ENCODE measurements at regions not wholly inside any gene's neighbourhood (a gene's known extent, or its start where the extent isn't known, plus 50 kb on each side); places are given as distances from the start of the nearest gene placed in this dataset.

DNA sequence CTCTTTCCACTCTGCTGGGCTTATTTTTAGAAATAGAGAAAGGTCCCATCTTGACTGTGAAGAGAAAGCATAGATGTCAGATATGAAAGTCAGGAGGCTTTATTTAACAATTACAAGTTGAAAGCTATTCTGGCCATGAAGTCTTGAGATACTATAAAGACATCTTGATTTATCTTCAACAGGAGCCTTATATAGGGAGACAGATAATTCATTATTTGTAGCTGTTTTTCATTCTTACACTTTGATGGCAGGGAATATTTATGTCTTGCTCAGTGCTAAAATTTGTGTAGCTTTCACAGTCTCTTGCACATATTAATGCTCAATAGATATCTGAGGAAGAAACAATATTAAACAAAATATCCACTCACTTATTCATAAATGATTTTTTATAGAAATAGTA is 248.8 kb downstream of the C3orf38 start:
- TF ChIP-seq EZH2 (IDR thresholded peaks at IDR 0.05) = no peak
- no peak for TF ChIP-seq POLR2AphosphoS5 (IDR thresholded peaks at IDR 0.05; ENCODE audit: borderline replicate concordance, low read depth, low read length)
- no peak for TF ChIP-seq FOXP2 (optimal IDR thresholded peaks at IDR 0.05; ENCODE audit: control extremely low read depth, extremely low read length, insufficient read depth)

Data from SK-N-MC (cell line).